Left lung (tissue), 4 donors: ENCODE measurements at regions not wholly inside any gene's neighbourhood (a gene's known extent, or its start where the extent isn't known, plus 50 kb on each side); places are given as distances from the start of the nearest gene placed in this dataset.

ENCODE experiments used
- ATAC-seq: fragments of 200-7000 bp; cut with Tn5 transposase; one replicate; pipeline ENCODE4 v1.9.1; 2020; ENCODE audit warnings: moderate library complexity
- DNase-seq, 4 donors: peaks; one replicate each; pipeline ENCODE4 v3.0.0-alpha.2; 2013 to 2020
- H3K27ac ChIP-seq, 2 donors: fragments of 200-600 bp; sonication (generic) in 1 of 2; one replicate each; pipeline versions ENCODE4 v1.5.0 to v1.8.0; 2020 to 2021
- H3K27me3 ChIP-seq, 2 donors: fragments of 200-600 bp; sonication (generic) in 1 of 2; one replicate each; pipeline versions ENCODE4 v1.5.0 to v1.8.0; 2020 to 2021
- H3K36me3 ChIP-seq, 2 donors: fragments of 200-600 bp; sonication (generic) in 1 of 2; one replicate each; pipeline versions ENCODE4 v1.5.0 to v1.8.0; 2020 to 2021
- H3K4me1 ChIP-seq, 2 donors: fragments of 200-600 bp; one replicate each; pipeline ENCODE4 v1.8.0; 2021
- H3K4me3 ChIP-seq, 2 donors: fragments of 200-600 bp; sonication (generic) in 1 of 2; one replicate each; pipeline versions ENCODE4 v1.5.0 to v1.8.0; 2020 to 2021; ENCODE audit warnings: mild to moderate bottlenecking in 1 of 2
- H3K9me3 ChIP-seq, 2 donors: fragments of 200-600 bp; sonication (generic) in 1 of 2; one replicate each; pipeline versions ENCODE4 v1.5.0 to v1.8.0; 2020 to 2021
- intact Hi-C, 2 donors: fragments of 100-400 bp; cut with DNase I; formaldehyde crosslinking; loops; one replicate each; pipeline versions ENCODE4 v1.11.2 to v1.14.2; 2022
- TF ChIP-seq, protein P1 (sequence below), 2 donors: fragments of 200-600 bp; sonication (generic) in 1 of 2; IDR thresholded peaks; one replicate each; pipeline versions ENCODE4 v1.5.0 to v1.8.0; 2021; ENCODE audit warnings: antibody characterized with exemption in 2 of 2
- donor health status: DM: no; HTN: yes; CAD: no.
- donor health status: DM: no; HTN: no; CAD: no.

GRCh38 chr15:46365572-46365971 lies 730.7 kb downstream of the SQOR start:
- no peaks in the 10 kb centered on the region for H3K27me3 ChIP-seq
- TF ChIP-seq, protein P1, sequence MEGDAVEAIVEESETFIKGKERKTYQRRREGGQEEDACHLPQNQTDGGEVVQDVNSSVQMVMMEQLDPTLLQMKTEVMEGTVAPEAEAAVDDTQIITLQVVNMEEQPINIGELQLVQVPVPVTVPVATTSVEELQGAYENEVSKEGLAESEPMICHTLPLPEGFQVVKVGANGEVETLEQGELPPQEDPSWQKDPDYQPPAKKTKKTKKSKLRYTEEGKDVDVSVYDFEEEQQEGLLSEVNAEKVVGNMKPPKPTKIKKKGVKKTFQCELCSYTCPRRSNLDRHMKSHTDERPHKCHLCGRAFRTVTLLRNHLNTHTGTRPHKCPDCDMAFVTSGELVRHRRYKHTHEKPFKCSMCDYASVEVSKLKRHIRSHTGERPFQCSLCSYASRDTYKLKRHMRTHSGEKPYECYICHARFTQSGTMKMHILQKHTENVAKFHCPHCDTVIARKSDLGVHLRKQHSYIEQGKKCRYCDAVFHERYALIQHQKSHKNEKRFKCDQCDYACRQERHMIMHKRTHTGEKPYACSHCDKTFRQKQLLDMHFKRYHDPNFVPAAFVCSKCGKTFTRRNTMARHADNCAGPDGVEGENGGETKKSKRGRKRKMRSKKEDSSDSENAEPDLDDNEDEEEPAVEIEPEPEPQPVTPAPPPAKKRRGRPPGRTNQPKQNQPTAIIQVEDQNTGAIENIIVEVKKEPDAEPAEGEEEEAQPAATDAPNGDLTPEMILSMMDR (IDR thresholded peaks at IDR 0.05), result no peak
- DNase-seq (peak in 1 of 4 donors; percentile 4), ATAC-seq (no peak)
- H3K36me3 ChIP-seq, result no peaks in the 10 kb centered on the region
- H3K4me1 ChIP-seq, result no peaks in the 10 kb centered on the region
- H3K4me3 ChIP-seq, result no peak overlapping the region
- peaks cover 0 to 13% of the 10 kb centered on the region in 2 donors for H3K9me3 ChIP-seq
- intact Hi-C loops, result no loop called here
- H3K27ac ChIP-seq, result no peak overlapping the region

GRCh38 chr15:46366360-46367007 lies 731.7 kb downstream of the SQOR start:
- intact Hi-C loops, result no loop called here
- Histone ChIP-seq H3K4me1 (no peaks in the 10 kb centered on the region), H3K36me3 (no peaks in the 10 kb centered on the region), H3K27ac (no peak overlapping the region), H3K4me3 (no peak overlapping the region), H3K9me3 (peaks cover 0 to 22% of the 10 kb centered on the region in 2 donors), H3K27me3 (no peaks in the 10 kb centered on the region)
- TF ChIP-seq, protein P1 (IDR thresholded peaks at IDR 0.05), result no peak
- no peak for DNase-seq
- no peak for ATAC-seq

DNA sequence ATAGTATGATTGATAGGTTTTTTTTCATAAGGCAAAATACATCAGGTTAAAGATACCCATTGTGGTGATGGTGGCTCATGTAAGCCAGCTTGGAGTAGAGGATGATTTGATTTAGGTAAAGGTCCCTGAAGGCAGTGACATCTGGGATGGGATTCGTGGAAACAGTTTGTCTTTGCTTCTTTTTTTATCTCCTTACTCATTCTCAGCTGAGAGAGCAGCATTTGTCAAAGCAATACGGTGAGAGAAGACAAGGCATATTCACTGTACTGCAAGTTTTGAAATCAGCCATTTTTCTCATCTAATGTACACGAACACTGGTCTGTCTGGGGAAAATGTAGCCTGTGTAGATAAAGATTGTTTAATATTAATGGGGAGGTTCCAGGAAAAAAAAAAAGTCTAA lies 749.1 kb downstream of the SQOR start:
- Histone ChIP-seq H3K4me1 (no peaks in the 10 kb centered on the region), H3K4me3 (no peak overlapping the region), H3K27ac (no peak overlapping the region), H3K27me3 (no peaks in the 10 kb centered on the region), H3K9me3 (no peaks in the 10 kb centered on the region), H3K36me3 (no peaks in the 10 kb centered on the region)
- ATAC-seq (no peak), DNase-seq (no peak)
- intact Hi-C loops, result no loop called here
- TF ChIP-seq, protein P1 (IDR thresholded peaks at IDR 0.05), result no peak

DNA sequence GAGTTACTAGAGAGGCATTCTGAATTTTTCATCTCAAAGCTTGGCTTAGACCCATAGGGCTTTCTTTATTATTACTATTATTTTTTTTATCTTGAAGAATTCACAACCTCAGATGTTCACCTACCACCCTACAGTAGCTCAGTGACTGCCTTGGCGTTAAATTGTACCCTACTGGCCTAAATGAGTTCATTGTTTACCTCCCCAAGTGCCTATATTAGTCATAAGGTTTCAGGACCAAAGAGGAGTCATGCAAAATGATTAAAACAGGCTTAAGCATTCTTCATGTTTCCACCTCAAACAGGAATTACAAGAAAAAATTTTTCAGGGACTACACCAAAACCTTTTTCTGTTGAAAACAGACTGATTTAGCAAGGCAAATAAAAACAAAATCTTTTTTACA lies 751.5 kb downstream of the SQOR start:
- Histone ChIP-seq H3K27ac (no peak overlapping the region), H3K4me1 (no peaks in the 10 kb centered on the region), H3K27me3 (no peaks in the 10 kb centered on the region), H3K36me3 (no peaks in the 10 kb centered on the region), H3K4me3 (no peak overlapping the region), H3K9me3 (peaks cover 0 to 15% of the 10 kb centered on the region in 2 donors)
- intact Hi-C loops, result no loop called here
- DNase-seq (no peak), ATAC-seq (no peak)
- TF ChIP-seq, protein P1 (IDR thresholded peaks at IDR 0.05), result no peak

GRCh38 chr15:46389739-46390138 lies 754.9 kb downstream of the SQOR start:
- intact Hi-C loops, result no loop called here
- Histone ChIP-seq H3K27ac (no peak overlapping the region), H3K9me3 (peaks cover 0 to 20% of the 10 kb centered on the region in 2 donors)

More at GRCh38 chr15:46389739-46390138, 754.9 kb downstream of the SQOR start:
- no peak for ATAC-seq
- peak in 2 of 4 donors; percentile 28 to 56 for DNase-seq
- TF ChIP-seq, protein P1 (IDR thresholded peaks at IDR 0.05), result no peak
- Histone ChIP-seq H3K27me3 (no peaks in the 10 kb centered on the region), H3K4me1 (no peaks in the 10 kb centered on the region), H3K36me3 (no peaks in the 10 kb centered on the region), H3K4me3 (no peak overlapping the region)
